Choroid plexus epithelial cell (primary cell): ENCODE measurements at regions not wholly inside any gene's neighbourhood (a gene's known extent, or its start where the extent isn't known, plus 50 kb on each side); places are given as distances from the start of the nearest gene placed in this dataset.

Experiments
- DNase-seq: peaks from one replicate; pipeline ENCODE4 v3.0.0-alpha.2; 2010; ENCODE audit warnings: low read depth
- H3K4me3 ChIP-seq: 2 replicates; pipeline ENCODE4 v1.5.1; 2011; ENCODE audit warnings: low read depth, mild to moderate bottlenecking, control low read depth, low read length, moderate library complexity
- CTCF ChIP-seq: conservative IDR thresholded peaks from 2 replicates; pipeline ENCODE4 v1.5.1; 2011; ENCODE audit warnings: low read depth, mild to moderate bottlenecking, control low read depth, inconsistent platforms, low read length, moderate library complexity

GRCh38 chr2:228669690-228670089 lies 488.2 kb upstream of the SPHKAP start:
- no peak for TF ChIP-seq CTCF
- DNase-seq, result no peak
- no peak overlapping the region for H3K4me3 ChIP-seq

- DNase-seq, result no peak
- no peak for TF ChIP-seq CTCF
- no peak overlapping the region for H3K4me3 ChIP-seq
These were observed 483.7 kb upstream of the SPHKAP start for GRCh38 chr2:228665232-228665631.

- DNase-seq, result peak; percentile 96
- TF ChIP-seq CTCF, result no peak
- no peak overlapping the region for H3K4me3 ChIP-seq
These were observed 477.5 kb upstream of the SPHKAP start for GRCh38 chr2:228658998-228659397.

- peak; percentile 61 for TF ChIP-seq CTCF
- H3K4me3 ChIP-seq, result no peak overlapping the region
- peak; percentile 76 for DNase-seq
These were observed 476.4 kb upstream of the SPHKAP start for GRCh38 chr2:228657807-228658402.

- no peak for TF ChIP-seq CTCF
- no peak overlapping the region for H3K4me3 ChIP-seq
- no peak for DNase-seq
These were observed 473.8 kb upstream of the SPHKAP start for GRCh38 chr2:228655331-228655730.

GRCh38 chr2:228654707-228655106 lies 473.2 kb upstream of the SPHKAP start:
- TF ChIP-seq CTCF, result no peak
- no peak for DNase-seq
- H3K4me3 ChIP-seq, result no peak overlapping the region

GRCh38 chr2:228653884-228654283 lies 472.4 kb upstream of the SPHKAP start:
- no peak overlapping the region for H3K4me3 ChIP-seq
- DNase-seq, result no peak
- no peak for TF ChIP-seq CTCF
